GM21737 (cell line): ENCODE measurements at regions not wholly inside any gene's neighbourhood (a gene's known extent, or its start where the extent isn't known, plus 50 kb on each side); places are given as distances from the start of the nearest gene placed in this dataset.
"Not testable (repeated sequence)": the region's sequence is repeated elsewhere in the genome, so short reads cannot be mapped to it uniquely, and the experiment has no call there.

Source experiments
- ATAC-seq: cut with Tn5 transposase; IDR thresholded peaks from one replicate; pipeline ENCODE4 v1.9.1; 2021; ENCODE audit warnings: mild to moderate bottlenecking, moderate library complexity; ENCODE audit not compliant: unreplicated experiment

DNA sequence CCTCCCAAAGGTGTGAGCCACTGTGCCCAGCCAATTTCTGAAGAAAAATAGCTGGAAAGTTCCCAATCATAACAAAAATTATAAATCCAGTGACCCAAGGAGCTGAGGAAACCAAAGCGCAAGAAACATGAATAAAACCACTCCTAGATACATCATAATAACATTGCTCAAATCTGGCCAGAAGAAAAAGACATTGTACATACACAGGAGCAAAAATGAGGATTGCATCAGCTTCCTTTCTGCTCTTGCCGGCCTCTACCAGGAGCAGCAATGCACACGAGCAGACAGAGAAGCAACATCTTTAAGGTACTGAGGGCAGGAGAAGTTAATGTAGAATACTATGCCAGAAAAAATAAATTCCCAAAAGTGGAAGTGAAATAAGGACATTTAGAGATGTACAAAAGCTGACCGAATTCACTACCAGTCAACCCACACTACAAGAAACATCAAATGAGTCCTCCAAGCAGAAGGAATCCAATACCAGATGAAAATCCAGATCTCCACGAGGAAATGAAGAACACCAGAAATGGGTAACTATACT, 127.0 kb upstream of the NBPF11 start:
- not testable (repeated sequence) for ATAC-seq

DNA sequence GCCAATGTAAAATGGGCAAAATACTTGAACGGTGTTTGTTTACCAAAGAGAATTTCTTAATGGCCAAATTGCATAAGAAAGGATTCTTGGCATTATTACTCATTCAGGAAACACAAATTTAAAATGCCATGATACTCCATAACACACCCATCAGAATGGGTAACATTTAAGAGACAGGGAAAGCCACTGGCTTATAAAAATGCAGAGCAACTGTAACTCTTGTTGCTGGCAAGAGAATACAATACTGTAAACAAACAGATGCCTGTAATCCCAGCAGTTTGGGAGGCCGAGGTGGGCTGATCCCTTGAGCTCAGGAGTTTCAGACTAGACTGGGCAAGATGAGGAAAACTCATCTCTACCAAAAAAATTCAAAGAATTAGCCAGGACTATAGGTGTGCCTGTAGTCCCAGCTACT, 125.8 kb upstream of the NBPF11 start:
- not testable (repeated sequence) for ATAC-seq

DNA sequence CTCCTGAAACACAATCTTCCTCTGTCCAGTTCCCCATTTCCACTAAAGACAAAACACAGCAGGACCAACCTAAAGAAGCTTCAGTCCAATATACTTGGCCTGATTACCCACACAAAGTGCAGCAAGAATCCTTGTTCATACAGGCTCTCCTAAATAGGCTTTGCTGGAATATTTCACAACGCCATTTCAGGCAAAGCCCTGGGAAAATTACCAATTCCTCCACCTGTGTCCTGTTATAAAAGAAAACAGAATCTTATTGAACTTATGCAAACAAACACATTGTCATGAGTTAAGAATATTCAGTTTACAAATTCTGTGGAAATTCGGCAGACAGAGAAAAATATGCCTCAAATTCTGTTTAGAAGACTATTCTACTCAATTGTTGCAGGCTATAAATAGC, 115.0 kb upstream of the NBPF11 start:
- ATAC-seq, result not testable (repeated sequence)

DNA sequence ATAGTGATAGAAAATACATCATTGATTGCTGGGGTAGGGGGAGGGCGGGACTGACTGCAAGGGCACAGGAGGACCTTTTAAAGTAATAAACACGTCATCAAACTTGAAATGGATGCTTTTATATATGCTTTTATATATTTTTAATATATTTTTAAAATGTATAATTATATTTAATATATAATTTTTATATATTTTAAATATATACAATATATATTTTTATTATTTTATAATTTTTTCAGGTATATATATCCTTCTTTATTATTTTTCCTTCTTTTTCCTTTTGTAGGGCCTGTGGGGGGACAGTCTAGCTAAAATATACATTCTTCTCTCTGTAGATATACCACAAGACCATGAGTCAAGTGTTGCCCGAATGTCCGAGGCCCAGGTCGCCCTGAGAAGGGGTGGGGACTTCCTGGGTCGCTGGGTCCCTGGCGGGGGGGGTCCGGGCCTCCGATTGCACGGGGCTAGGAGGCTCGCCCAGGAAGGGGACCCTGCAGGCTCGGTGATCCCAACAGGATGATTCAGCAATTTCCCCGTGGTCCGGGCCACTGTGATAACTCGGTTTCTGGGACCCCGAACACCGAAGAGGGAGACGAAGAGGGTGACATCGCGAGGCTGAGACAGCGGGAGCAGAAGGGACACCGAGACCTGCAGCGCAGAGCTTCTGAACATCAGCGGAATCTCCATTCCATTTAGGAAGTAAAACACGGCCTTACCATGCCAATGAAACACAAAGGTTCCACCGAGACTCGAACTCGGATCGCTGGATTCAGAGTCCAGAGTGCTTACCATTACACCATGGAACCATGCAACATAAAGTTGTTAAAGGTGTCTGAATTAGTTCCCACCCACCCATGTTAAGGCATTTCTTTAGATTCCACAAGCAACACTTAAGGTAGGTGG, 112.5 kb upstream of the NBPF11 start:
- ATAC-seq, result no peak

DNA sequence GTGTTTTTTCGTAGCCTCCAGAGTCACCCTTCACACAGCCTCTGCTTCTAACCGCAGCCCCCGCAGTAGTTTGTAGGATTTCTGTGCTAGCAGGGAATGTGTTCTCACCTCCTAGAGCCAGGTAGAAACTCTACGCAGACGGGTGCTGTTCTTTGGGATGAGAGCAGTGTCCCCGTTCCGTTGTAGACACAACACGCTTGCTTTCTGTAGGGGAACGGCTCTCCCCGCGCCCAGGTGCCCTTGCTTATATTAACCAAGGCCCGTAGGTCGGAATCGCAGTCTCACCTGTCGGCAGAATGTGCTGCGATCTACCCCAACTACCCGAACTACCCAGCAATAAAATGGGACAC, 111.8 kb upstream of the NBPF11 start:
- peak; percentile 29 for ATAC-seq

DNA sequence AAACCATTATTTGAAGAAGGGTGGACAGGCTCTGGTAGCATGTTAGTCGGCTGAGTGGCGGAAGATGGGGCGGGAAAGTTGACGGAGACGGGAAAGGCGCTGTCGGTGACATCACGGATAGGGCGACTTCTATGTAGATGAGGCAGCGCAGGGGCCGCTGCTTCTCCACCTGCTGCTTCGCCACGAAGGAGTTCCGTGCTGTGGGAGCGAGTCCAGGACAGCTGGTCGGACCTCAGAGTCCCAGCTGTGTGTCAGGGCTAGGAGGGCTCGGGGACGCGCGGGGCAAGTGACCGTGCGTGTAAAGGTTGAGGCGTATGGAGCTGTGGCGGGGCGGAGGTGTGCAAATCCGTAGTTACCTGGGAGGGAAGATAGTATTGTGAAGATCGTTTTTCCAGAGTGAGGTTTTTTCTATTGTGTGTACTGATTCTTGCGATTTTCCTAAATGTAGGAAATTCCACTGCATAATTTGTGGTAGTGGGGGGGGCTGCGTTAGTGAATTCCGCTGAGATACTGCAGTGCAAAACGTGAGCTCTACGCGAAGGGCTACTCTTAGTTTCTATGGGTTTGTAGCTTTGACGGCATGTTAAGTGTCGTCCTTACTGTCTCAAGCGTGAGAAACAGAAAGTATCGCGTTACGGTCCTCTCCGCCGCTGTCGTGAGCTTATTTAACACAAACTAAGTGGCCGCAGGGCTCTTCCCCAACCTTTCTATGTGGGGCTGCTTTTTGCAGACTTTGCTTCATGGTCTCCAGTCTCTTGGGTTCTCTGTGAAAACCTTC, 111.2 kb upstream of the NBPF11 start:
- ATAC-seq, result peak; percentile 67

DNA sequence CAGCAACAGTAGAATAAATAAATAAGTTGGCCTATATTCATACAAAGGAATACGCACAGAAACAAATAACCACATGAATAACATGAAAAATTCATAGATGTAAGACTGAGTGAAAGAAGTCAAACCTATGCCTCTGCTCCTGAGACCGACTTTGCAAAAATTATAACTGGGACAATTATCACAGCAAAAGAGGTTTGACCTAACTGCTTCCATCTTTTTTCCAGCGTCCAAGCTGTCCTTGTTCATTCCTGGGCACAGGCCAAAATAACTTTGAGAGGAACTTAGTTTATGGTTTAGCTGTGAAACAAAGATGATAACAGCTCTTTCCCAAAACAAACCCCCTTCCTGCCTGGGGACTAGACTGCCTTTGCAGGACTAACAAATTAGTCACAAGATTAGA, 109.6 kb upstream of the NBPF11 start:
- not testable (repeated sequence) for ATAC-seq

DNA sequence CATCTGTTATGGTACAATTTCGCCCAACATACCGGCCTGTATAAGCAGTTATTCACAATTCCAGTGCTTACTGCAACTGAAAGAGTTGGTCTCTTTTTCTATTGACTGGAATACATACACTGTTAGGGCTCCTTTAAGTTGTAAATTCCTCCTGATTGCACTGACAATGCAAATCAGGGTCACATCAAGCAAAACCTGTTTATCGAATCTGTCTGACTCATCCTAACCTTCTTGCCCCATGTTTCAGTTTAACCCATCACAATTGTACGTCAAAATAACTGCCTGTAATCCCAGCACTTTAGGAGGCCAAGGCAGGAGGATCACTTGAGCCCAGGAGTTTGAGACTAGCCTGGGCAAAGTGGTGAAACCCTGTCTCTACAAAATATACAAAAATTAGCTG, 105.8 kb upstream of the NBPF11 start:
- not testable (repeated sequence) for ATAC-seq

DNA sequence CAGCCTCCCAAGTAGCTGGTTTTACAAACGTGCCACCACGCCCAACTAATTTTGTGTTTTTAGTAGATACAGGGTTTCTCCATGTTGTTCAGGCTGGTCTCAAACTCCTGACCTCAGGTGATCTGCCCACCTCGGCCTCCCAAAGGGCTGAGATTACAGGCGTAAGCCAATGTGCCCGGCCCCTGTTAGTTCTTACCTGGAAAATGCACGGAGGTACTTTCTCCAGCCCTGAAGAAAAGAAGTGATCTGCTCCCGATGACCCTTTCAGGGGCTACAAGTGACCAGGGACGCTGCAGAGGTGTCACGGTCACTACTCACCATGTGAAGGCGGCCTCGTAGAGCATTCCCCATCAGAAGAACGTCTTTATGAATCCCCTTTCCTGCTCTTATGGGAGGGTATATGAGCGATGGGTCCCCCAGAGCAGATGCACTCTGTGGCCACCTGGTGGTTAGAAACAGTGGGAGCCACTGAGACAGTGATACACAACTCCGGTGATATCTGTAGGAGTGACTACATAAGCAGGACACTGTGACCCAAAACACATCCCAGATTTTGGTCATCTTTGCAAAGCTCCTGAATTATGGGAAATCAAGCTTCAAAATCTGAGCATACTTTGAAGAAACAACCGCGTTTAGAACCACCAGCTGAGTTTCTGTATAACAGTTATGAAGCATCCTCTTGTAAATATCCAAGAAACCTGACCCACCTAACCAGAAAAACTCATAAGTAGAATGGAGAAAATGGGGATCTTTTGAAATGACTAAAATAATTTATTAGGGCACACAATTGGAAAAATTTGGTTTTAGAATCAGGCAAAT, 102.7 kb upstream of the NBPF11 start:
- ATAC-seq, result not testable (repeated sequence)

DNA sequence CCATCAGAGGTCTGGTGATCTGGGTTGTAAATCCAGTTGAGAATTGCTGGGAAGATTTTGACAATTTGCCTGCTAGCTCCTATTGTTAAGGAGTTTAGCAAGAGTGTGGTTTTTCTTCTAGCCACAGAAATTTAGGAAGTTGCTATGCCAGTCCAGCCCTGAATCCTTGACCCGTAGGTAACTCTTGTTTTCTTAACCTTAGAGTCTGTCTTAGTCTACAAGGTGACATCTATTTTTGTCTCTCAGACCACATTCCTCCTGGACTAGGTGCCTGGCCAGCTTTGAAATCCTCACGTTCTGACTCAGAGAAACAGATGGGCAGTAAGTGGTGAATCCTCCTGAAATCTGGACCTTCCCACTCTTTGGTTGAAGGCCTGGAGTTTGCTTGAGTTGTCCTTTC, 101.7 kb upstream of the NBPF11 start:
- ATAC-seq, result not testable (repeated sequence)

DNA sequence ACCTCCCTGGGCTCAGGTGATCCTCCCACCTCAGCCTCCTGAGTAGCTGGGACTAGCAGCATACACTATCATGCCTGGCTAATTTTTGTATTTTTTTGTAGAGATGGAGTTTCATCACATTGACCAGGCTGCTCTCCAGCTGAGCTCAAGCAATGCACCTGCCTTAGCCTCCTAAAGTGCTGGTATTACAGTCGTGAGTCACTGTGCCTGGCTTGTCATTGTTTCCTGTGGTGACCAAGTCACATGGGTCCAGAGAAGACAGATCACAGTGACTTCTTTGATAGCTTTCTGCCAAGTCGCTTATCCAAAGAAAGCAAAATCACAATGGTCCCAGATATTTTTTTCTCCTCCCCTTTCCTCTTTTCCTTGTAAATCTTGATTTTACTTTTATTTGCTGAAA, 96.7 kb upstream of the NBPF11 start:
- ATAC-seq, result not testable (repeated sequence)

DNA sequence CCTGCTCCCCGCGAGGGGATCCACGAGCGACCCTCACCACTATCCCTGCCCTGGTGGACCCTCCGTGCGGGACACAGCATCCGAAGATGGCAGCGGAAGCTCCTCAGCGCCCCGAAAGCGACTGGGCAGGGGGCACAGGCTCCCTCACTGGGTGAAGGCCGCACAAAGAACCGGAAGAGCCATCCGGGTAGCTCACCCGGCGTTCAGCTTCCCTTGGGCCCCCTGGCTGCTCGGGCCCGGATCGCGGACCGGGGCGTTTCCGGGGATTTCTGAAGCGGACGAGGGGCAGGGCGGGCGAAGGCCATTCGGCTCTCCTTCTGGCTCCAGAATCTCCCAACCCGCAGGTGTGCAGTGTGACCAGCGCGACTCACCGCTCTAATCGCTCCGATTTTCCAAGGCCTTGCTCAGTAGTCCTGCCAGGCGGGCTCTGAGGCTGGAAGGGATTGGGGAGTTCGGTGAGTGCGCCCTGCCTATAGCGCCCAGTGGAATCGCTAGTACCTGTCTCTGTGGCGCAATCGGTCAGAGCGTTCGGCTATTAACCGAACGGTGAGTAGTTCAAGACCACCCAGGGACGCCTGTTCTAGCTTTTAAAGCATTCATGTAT, 94.3 kb upstream of the NBPF11 start:
- ATAC-seq, result not testable (repeated sequence)

DNA sequence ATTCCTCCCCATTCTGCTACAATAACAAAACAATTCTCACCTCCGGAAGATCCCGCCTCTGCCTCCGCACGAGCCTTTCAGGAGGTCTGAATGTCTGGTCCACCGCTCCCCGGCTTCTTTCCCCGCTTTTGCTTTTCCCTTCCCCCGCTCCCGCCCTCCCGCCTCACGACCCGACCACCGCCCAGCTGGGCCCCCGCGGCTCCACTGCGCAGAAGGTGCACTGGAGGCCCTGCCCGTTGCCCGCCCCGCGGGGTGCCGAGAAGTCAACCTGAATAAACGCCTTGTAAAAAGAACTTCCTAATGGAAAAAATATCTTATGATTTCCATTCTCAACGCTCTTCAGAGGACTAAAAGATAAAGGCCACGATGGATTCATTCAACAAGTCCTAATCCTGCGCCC, 93.8 kb upstream of the NBPF11 start:
- ATAC-seq, result not testable (repeated sequence)

DNA sequence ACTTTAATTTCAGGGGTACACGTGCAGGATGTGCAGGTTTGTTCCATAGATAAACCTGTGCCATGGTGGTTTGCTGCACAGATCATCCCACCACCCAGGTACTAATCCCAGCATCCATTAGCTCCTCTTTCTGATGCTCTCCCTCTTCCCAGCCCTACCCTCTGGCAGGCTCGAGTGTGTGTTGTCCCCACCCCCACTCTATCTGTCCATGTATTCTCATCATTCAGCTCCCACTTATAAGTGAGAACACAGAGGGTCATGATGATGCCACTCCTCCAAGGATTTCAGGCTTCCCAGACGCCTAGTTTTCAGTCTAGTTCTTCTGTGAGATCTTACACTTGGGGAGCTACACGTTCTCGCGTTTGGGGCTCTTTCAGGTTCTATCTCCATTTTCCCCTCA, 93.4 kb upstream of the NBPF11 start:
- ATAC-seq, result not testable (repeated sequence)

DNA sequence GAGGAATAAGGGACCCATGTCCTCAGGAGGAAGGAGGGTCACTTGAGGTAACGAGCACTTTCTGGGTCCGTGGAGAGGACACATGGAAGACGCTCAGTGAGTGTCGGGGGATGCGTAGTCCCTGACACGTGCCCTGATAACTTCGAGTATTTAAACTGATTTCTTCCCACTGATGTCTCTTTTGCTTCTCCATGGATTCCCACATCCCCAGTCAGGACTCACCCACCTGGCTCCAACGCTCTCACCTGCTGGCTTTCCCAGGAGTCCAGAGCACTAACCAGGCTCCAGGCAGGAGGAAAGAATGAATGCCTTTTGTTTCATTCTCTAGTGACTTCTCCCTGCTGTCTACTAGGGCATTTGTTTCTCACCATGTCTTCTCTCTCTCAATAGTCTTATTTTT, 81.2 kb upstream of the NBPF11 start:
- ATAC-seq, result not testable (repeated sequence)

DNA sequence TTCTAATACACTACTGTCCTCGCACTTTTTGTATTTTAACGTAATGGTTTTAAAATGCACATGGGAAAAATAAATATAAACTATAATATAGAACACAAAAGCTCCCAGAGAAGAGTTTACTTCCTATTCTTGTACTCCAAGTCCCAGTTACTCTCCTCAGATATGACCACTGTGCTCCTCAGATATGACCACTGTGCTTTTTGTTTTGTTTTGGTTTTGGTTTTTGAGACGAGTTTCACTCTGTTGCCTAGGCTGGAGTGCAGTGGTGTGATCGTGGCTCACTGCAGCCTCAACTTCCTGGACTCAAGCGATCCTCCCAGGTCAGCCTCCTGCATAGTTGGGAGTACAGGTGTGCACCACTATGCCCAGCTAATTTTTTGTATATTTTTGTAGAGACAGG, 76.8 kb upstream of the NBPF11 start:
- not testable (repeated sequence) for ATAC-seq

DNA sequence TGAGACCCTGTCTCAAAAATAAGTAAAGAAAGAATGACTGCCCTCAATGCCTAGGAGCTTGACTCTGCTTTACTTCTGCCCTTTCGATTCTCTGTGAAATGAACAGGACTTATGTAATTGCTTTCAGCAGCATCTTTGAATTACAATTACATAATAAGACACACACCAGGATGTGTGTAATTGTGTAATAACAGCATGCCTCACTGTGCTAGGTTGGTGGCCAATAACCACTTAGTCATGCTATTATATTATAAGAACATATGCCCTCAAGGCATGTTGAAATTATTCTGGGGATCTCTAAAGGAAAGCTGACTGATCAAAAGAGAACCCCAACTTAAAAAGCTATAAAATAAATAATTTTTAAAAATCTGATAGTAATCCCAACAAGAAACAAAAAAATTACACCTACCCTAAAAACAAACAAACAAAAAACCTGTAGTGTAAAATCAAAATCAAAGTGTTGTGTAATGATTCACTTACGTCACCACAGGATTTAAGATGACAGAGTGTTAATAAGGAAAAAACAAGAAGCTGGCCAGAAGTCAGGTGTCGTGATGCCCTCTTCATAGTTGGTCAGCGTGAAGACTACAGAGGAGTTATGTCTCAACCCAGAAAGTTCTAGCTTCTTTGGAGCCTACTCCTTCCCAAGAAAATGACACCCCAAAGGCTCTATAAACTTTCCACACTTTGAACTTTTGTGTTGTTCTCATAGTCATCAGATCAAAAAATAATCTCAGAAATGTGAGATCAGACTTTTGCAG, 70.5 kb upstream of the NBPF11 start:
- not testable (repeated sequence) for ATAC-seq

DNA sequence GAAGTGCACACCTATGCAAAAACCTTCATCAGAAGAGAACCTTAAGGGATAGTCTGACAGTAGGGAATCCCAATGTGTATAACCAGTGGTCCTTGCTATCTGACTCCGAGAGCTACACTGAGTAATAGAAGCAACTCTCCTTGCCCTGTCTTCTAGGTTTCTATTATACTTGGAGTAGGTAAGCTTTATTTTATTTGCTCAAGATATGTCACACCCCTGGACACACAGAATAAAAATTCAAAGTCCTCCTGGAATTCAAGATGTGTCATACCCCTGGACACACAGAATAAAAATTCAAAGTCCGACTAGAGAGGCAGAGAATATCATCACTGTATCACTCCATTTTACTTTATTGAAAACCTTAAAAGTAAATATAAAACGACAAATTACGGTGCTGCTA, 69.5 kb upstream of the NBPF11 start:
- ATAC-seq, result not testable (repeated sequence)

DNA sequence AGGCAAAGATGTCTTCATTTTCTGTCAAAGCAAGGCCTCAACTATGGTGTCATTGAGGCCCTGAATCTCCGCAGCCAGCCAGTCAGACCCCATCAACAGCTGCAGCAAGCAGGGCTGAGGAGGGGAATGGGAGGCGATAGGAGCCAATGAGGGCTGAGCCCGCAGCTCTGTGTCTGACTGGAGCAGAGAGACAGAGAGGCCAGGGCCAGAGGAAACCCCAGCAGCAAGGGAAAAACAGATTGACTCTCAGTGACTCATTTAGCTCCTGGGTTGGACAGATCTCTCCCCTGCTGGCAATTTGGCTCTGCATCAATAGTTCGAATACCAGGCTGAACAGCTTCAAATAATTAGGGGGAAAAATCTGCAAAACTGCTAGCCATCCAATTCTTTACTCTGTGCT, 67.1 kb upstream of the NBPF11 start:
- ATAC-seq, result not testable (repeated sequence)

DNA sequence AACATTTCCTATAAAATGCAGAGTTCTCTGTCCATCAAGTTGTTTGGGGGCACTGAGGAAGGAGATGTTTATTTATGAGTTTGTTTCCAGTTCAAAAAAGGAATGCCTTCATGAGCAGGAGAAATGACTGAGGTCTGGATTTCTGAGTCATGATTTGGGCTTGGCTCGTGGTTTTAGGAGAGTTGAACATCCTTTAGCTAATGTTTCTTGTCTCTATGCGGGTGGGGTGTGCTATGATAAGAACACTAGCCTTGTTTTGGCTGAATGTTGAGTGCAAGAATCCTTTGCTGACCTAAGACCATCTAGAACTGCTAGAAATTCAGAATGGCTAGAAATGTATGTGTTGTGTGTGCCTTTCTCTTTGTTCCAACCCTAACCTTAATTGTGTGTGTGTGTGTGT, 59.1 kb upstream of the NBPF11 start:
- ATAC-seq, result not testable (repeated sequence)
